Endothelial cell of umbilical vein (primary cell): ENCODE measurements at regions not wholly inside any gene's neighbourhood (a gene's known extent, or its start where the extent isn't known, plus 50 kb on each side); places are given as distances from the start of the nearest gene placed in this dataset.

Experiments used
- BruUV-seq: library from RNA; stranded (reverse); fragments of 400-500 nt; replicated peaks from 2 replicates; lab custom pipeline; 2021; lab: Mats Ljungman, UMichigan
- CTCF ChIA-PET: fragments of 300-600, 350-600 bp; sonication (Branson Sonifier 250); formaldehyde crosslinking; loops from one replicate; lab custom pipeline; 2021; ENCODE audit warnings: antibody characterized with exemption, inconsistent platforms; lab: Charles Lee
- POLR2A ChIA-PET: fragments of 300-600, 350-600 bp; sonication (Branson Sonifier 250); formaldehyde crosslinking; loops from one replicate; lab custom pipeline; 2021; ENCODE audit warnings: antibody characterized with exemption, inconsistent platforms; lab: Charles Lee
- DNase-seq: peaks from one replicate; pipeline ENCODE4 v3.0.0-alpha.2; 2011; ENCODE audit warnings: low read depth, low spot score
- FAIRE-seq: peaks from 2 replicates; lab custom pipeline; 2011; peaks lifted over from hg19 to GRCh38; lab: Jason Lieb, UNC
- H2AFZ ChIP-seq: 2 replicates; pipeline ENCODE4 v1.6.0; 2012; ENCODE audit warnings: low read depth, low read length, control low read depth, inconsistent platforms
- H3K27ac ChIP-seq: 2 replicates; pipeline ENCODE4 v1.5.1; 2011; ENCODE audit warnings: low read depth, mild to moderate bottlenecking, control low read depth, low read length, moderate library complexity; ENCODE audit not compliant: insufficient read depth
- H3K27me3 ChIP-seq, 2 experiments: 2 replicates each; pipeline versions ENCODE4 v1.6.0 to v1.6.1; 2011; ENCODE audit warnings: low read length in 2 of 2, mixed read lengths in 1 of 2; ENCODE audit not compliant: control insufficient read depth in 2 of 2, insufficient read depth in 2 of 2
- H3K36me3 ChIP-seq, 2 experiments: 2 replicates in 1 of 2; 3 replicates in 1 of 2; pipeline ENCODE4 v1.5.1; 2011; ENCODE audit warnings: low read length in 2 of 2, mild to moderate bottlenecking in 1 of 2, moderate library complexity in 1 of 2; ENCODE audit not compliant: control insufficient read depth in 2 of 2, insufficient read depth in 2 of 2; ENCODE audit errors: extremely low read depth in 1 of 2
- H3K4me1 ChIP-seq: 3 replicates; pipeline ENCODE4 v1.5.1; 2011; ENCODE audit warnings: mild to moderate bottlenecking, low read length; ENCODE audit not compliant: control insufficient read depth, insufficient read depth; ENCODE audit errors: extremely low read depth
- H3K4me2 ChIP-seq: 2 replicates; pipeline ENCODE4 v1.6.1; 2011; ENCODE audit warnings: low read length, control low read depth, mixed read lengths; ENCODE audit not compliant: insufficient read depth
- H3K4me3 ChIP-seq, 3 experiments: fragments of 200-600 bp in 1 of 3; sonication (generic), shearing (Covaris generic) in 1 of 3; replicated peaks in 1 of 3; 2 replicates each; pipeline ENCODE4 v1.5.1; 2011 to 2016; ENCODE audit warnings: control low read depth in 3 of 3, low read length in 3 of 3, mild to moderate bottlenecking in 2 of 3, inconsistent platforms in 1 of 3, low read depth in 1 of 3, moderate library complexity in 1 of 3; ENCODE audit not compliant: insufficient read depth in 1 of 3
- H3K79me2 ChIP-seq: 2 replicates; pipeline ENCODE4 v1.6.0; 2012; ENCODE audit warnings: low read length, inconsistent platforms; ENCODE audit not compliant: control insufficient read depth, insufficient read depth
- H3K9ac ChIP-seq: replicated peaks from 2 replicates; pipeline ENCODE3; 2011; ENCODE audit warnings: low read length, control low read depth; ENCODE audit not compliant: insufficient read depth; ENCODE audit errors: extremely low read depth
- H3K9me1 ChIP-seq: replicated peaks from 3 replicates; pipeline ENCODE4 v1.6.0; 2011; ENCODE audit warnings: mild to moderate bottlenecking, low read length; ENCODE audit not compliant: control insufficient read depth, insufficient read depth; ENCODE audit errors: extremely low read depth
- H3K9me3 ChIP-seq: replicated peaks from 2 replicates; pipeline ENCODE4 v1.5.1; 2012; ENCODE audit warnings: low read length, inconsistent platforms; ENCODE audit not compliant: control insufficient read depth, insufficient read depth
- H4K20me1 ChIP-seq: replicated peaks from 2 replicates; pipeline ENCODE3; 2011; ENCODE audit warnings: mild to moderate bottlenecking, low read length; ENCODE audit not compliant: control insufficient read depth, insufficient read depth; ENCODE audit errors: extremely low read depth
- CTCF ChIP-seq, 2 donors: IDR thresholded peaks; 1 replicate in 1 of 2; 2 replicates in 1 of 2; pipeline ENCODE4 v1.5.1; 2011; ENCODE audit warnings: low read length in 2 of 2, mild to moderate bottlenecking in 2 of 2, moderate library complexity in 2 of 2, control low read depth in 1 of 2, inconsistent platforms in 1 of 2, low read depth in 1 of 2; ENCODE audit not compliant: insufficient read depth in 1 of 2; ENCODE audit errors: extremely low read depth in 1 of 2
- EZH2 ChIP-seq: IDR thresholded peaks from 2 replicates; pipeline ENCODE4 v1.6.1; 2012; ENCODE audit warnings: borderline replicate concordance, low read depth, mild to moderate bottlenecking, moderate library complexity, low read length, inconsistent platforms; ENCODE audit not compliant: severe bottlenecking
- FOS ChIP-seq: IDR thresholded peaks from 2 replicates; pipeline ENCODE4 v1.6.1; 2011; ENCODE audit warnings: mild to moderate bottlenecking, low read length, moderate library complexity, borderline replicate concordance; ENCODE audit not compliant: insufficient read depth
- GATA2 ChIP-seq: IDR thresholded peaks from 2 replicates; pipeline ENCODE4 v1.7.0; 2011; ENCODE audit warnings: low read depth, mild to moderate bottlenecking, moderate library complexity, mixed read lengths, low read length; ENCODE audit not compliant: insufficient read length, insufficient read depth
- JUN ChIP-seq: IDR thresholded peaks from 2 replicates; pipeline ENCODE4 v1.6.1; 2011; ENCODE audit warnings: borderline replicate concordance, low read depth; ENCODE audit not compliant: insufficient read length, insufficient read depth
- MYC ChIP-seq: IDR thresholded peaks from one replicate; pipeline ENCODE4 v1.6.1; 2011; ENCODE audit warnings: mild to moderate bottlenecking, low read depth, low read length
- POLR2A ChIP-seq: IDR thresholded peaks from 2 replicates; pipeline ENCODE4 v1.6.1; 2012; ENCODE audit warnings: low read depth, mild to moderate bottlenecking, control low read depth, low read length
- POLR2AphosphoS5 ChIP-seq: IDR thresholded peaks from 2 replicates; pipeline ENCODE4 v1.6.1; 2012; ENCODE audit warnings: low read depth, mild to moderate bottlenecking, control low read depth, low read length, moderate library complexity; ENCODE audit not compliant: insufficient read depth
- dilution Hi-C: fragments of 300-500 bp; cut with MboI; formaldehyde crosslinking; loops from one replicate; pipeline ENCODE4 v1.15.0; 2019; ENCODE audit warnings: low sequenced_read_pairs; ENCODE audit not compliant: extremely low pct_ligation_motif_present
- intact Hi-C: fragments of 100-400 bp; cut with micrococcal nuclease; formaldehyde crosslinking; loops from one replicate; pipeline ENCODE4 v1.10.0; 2022
- TF ChIP-seq, protein P1 (sequence below): IDR thresholded peaks from 2 replicates; pipeline ENCODE4 v1.6.1; 2011; ENCODE audit not compliant: insufficient read depth, insufficient read length

DNA sequence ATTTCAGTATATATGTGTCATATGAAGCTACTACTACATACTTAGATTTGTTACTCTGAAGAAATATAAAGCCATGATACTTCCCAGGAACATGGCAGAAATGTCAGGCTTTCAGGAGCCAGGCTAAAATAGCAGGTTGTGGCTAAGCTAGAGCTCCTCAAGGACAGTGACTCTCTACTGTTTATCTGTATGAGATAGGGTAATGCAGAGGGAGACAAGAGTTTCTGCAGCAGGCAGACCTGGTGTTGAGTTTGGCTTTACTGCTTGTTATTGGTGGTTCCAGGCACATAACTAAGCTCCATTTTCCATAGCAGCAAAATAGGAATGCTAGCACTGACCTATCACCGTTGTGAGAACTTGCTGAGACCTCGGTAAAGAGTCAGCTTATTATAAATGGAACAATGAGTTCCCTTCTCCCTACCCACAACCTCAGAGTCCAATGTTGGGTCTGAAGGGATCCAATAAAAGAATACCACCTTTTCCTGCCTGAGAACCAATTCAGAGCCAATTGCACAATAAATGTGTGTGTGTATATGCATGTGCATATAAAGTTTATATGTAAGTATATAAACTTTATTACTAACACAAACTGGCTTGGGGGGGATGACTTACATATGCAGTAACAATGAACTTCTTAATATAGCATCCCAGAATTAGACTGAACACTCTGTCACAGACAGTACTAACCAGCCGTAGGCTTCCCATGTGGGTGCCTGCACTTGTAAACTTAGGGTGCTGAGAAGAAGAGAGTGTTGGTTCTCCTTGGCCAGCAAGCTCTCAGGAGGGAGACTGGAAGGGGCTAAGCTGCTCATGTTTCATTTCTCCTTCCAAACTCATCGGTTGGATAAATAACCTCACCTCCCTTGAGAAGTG is 51.9 kb upstream of the PAQR3 start:
- CTCF ChIA-PET = no interaction called here
- intact Hi-C loops (no loop called here), dilution Hi-C loops (no loop called here)
- H3K9ac ChIP-seq = no peak overlapping the region
- no TSS peak for BruUV-seq
- no peak overlapping the region for H3K4me2 ChIP-seq
- no peak for FAIRE-seq
- no peak overlapping the region for H3K27ac ChIP-seq
- H3K4me3 ChIP-seq = no peak overlapping the region
- no peaks in the 10 kb centered on the region for H4K20me1 ChIP-seq
- TF ChIP-seq, protein P1, sequence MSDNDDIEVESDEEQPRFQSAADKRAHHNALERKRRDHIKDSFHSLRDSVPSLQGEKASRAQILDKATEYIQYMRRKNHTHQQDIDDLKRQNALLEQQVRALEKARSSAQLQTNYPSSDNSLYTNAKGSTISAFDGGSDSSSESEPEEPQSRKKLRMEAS = no peak
- TF ChIP-seq POLR2AphosphoS5 (no peak), FOS (no peak), JUN (no peak)
- peaks cover 0 to 3% of the 10 kb centered on the region in 2 experiments for H3K27me3 ChIP-seq
- no peak for DNase-seq
- no peak overlapping the region for H2AFZ ChIP-seq
- no peaks in the 10 kb centered on the region for H3K36me3 ChIP-seq
- no peaks in the 10 kb centered on the region for H3K79me2 ChIP-seq
- no peaks in the 10 kb centered on the region for H3K4me1 ChIP-seq
- H3K9me3 ChIP-seq = no peaks in the 10 kb centered on the region
- POLR2A ChIA-PET = no interaction called here
- no peaks in the 10 kb centered on the region for H3K9me1 ChIP-seq

GRCh38 chr4:78989697-78990270 is 50.5 kb upstream of the PAQR3 start:
- H2AFZ ChIP-seq = no peak overlapping the region
- H3K4me2 ChIP-seq = no peak overlapping the region
- intact Hi-C loops = no loop called here
- ChIA-PET POLR2A (no interaction called here), CTCF (no interaction called here)
- no peaks in the 10 kb centered on the region for H3K9me1 ChIP-seq
- H3K27me3 ChIP-seq = peaks cover 3 to 6% of the 10 kb centered on the region in 2 experiments
- BruUV-seq = no TSS peak
- H3K4me3 ChIP-seq = no peak overlapping the region
- TF ChIP-seq, protein P1 = no peak
- no peak for TF ChIP-seq JUN
- TF ChIP-seq POLR2AphosphoS5 = no peak
- TF ChIP-seq GATA2 = no peak
- TF ChIP-seq FOS = no peak
- no peak for TF ChIP-seq POLR2A
- TF ChIP-seq CTCF (IDR thresholded peaks at IDR 0.05; ENCODE audit: extremely low read depth in 1 of 2, insufficient read depth in 1 of 2, low read depth in 1 of 2, low read length in 2 of 2) = no peak
- no peak for TF ChIP-seq MYC
- TF ChIP-seq EZH2 = no peak
- no peaks in the 10 kb centered on the region for H3K4me1 ChIP-seq
- FAIRE-seq (no peak), DNase-seq (no peak)
- H3K9me3 ChIP-seq = no peaks in the 10 kb centered on the region
- no peak overlapping the region for H3K9ac ChIP-seq
- H3K36me3 ChIP-seq = no peaks in the 10 kb centered on the region
- dilution Hi-C loops = no loop called here
- H3K79me2 ChIP-seq = no peaks in the 10 kb centered on the region
- H3K27ac ChIP-seq = no peak overlapping the region
- H4K20me1 ChIP-seq = no peaks in the 10 kb centered on the region
